GM18870 (cell line): ENCODE measurements at regions not wholly inside any gene's neighbourhood (a gene's known extent, or its start where the extent isn't known, plus 50 kb on each side); places are given as distances from the start of the nearest gene placed in this dataset.
A peak's percentile ranks its signal among the peaks of the same experiment; 100 is the strongest.

Experiments used
- ATAC-seq: cut with Tn5 transposase; IDR thresholded peaks from one replicate; pipeline ENCODE4 v1.9.1; 2021; ENCODE audit warnings: moderate library complexity; ENCODE audit not compliant: unreplicated experiment

GRCh38 chr2:29974086-29974485 lies 52.7 kb upstream of the ALK start:
- no peak for ATAC-seq

- no peak for ATAC-seq
Observed at GRCh38 chr2:29977284-29977683, 55.9 kb upstream of the ALK start.

GRCh38 chr2:29981402-29981801 lies 60.0 kb upstream of the ALK start:
- no peak for ATAC-seq

- ATAC-seq: no peak
Observed at GRCh38 chr2:29983308-29983707, 61.9 kb upstream of the ALK start.

GRCh38 chr2:29987146-29987545 lies 65.8 kb upstream of the ALK start:
- ATAC-seq: no peak

GRCh38 chr2:29990129-29990528 lies 68.7 kb upstream of the ALK start:
- ATAC-seq: no peak

- ATAC-seq: no peak
Observed at GRCh38 chr2:29991086-29991485, 69.7 kb upstream of the ALK start.

- ATAC-seq: no peak
Observed at GRCh38 chr2:29995241-29995640, 73.9 kb upstream of the ALK start.

GRCh38 chr2:30003128-30003527 lies 81.7 kb upstream of the ALK start:
- ATAC-seq: no peak

- ATAC-seq: peak; percentile 85
Observed at GRCh38 chr2:30022444-30023071, 101.2 kb upstream of the ALK start.

GRCh38 chr2:30024281-30024680 lies 102.9 kb upstream of the ALK start:
- no peak for ATAC-seq

- ATAC-seq: no peak
Observed at GRCh38 chr2:30026091-30027055, 105.0 kb upstream of the ALK start.

GRCh38 chr2:30029804-30030203 lies 108.4 kb upstream of the ALK start:
- no peak for ATAC-seq

GRCh38 chr2:30030361-30030760 lies 109.0 kb upstream of the ALK start:
- ATAC-seq: no peak

GRCh38 chr2:30031184-30031583 lies 109.8 kb upstream of the ALK start:
- ATAC-seq: no peak

- no peak for ATAC-seq
Observed at GRCh38 chr2:30034052-30034775, 112.6 kb upstream of the YPEL5 start.

GRCh38 chr2:30037016-30037415 lies 109.8 kb upstream of the YPEL5 start:
- no peak for ATAC-seq

GRCh38 chr2:30038419-30038818 lies 108.4 kb upstream of the YPEL5 start:
- ATAC-seq: no peak

GRCh38 chr2:30039101-30039500 lies 107.7 kb upstream of the YPEL5 start:
- ATAC-seq: no peak

- ATAC-seq: no peak
Observed at GRCh38 chr2:30040147-30040546, 106.7 kb upstream of the YPEL5 start.

GRCh38 chr2:30041884-30042283 lies 104.9 kb upstream of the YPEL5 start:
- ATAC-seq: no peak

- no peak for ATAC-seq
Observed at GRCh38 chr2:30046396-30046795, 100.4 kb upstream of the YPEL5 start.
